ENCODE measurements at regions not wholly inside any gene's neighbourhood (a gene's known extent, or its start where the extent isn't known, plus 50 kb on each side); places are given as distances from the start of the nearest gene placed in this dataset.

DNA sequence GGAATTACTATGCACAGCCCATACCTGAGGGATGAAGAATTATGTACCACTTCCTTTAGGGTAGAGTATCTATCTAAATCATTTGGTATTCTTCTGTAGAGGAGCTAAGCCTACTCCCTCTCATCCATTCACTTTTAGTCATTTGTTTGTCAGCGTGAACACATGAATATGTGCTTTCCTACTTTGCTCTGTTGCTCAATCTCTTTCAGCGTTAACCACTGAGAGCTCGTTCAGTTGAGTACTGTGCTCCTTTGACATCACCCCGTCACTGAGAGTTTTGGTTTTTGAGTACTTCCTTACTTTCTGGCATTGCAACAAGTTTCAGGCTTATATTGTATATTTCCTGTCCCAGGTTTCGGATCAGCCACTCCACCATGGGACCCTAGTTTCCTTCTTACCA is 700.6 kb downstream of the NLGN4X start:
- H3K23ac ChIP-seq (ENCODE audit: low read depth, low read length) = no peak overlapping the region
- dilution Hi-C loops (cut with HindIII; ENCODE audit: low sequenced_read_pairs, unreplicated experiment) = no loop called here
- H3K36me3 ChIP-seq (ENCODE audit: control insufficient read depth, insufficient read depth, low read length) = no peaks in the 10 kb centered on the region
- ChIA-PET CTCF (no interaction called here), POLR2A (ENCODE audit: unreplicated experiment) (no interaction called here)
- H3K4me1 ChIP-seq (ENCODE audit: control insufficient read depth, insufficient read depth, low read length) = no peaks in the 10 kb centered on the region
- no peaks in the 10 kb centered on the region for H3K79me1 ChIP-seq (ENCODE audit: low read depth in 1 of 2, low read length in 2 of 2)
- no peak overlapping the region for H3K4me3 ChIP-seq (ENCODE audit: insufficient read depth, low read depth, low read length)
- H4K8ac ChIP-seq (ENCODE audit: low read depth in 2 of 2, low read length in 2 of 2) = no peak overlapping the region
- no peak overlapping the region for H3K27ac ChIP-seq (ENCODE audit: insufficient read depth, low read length)
- DNase-seq (no peak), ATAC-seq (ENCODE audit: low read depth) (no peak)
- H2BK120ac ChIP-seq (ENCODE audit: low read depth, low read length) = no peak overlapping the region
- H3K9me3 ChIP-seq (ENCODE audit: control insufficient read depth, insufficient read depth, low read length) = peaks cover 6% of the 10 kb centered on the region
- TF ChIP-seq NFE2L2 (IDR thresholded peaks at IDR 0.05; ENCODE audit: low read depth, low read length) (no peak), RFX5 (IDR thresholded peaks at IDR 0.05; ENCODE audit: low read depth, low read length) (no peak), RAD21 (IDR thresholded peaks at IDR 0.05; ENCODE audit: low read length) (no peak), MXI1 (IDR thresholded peaks at IDR 0.05; ENCODE audit: borderline replicate concordance, low read depth, low read length) (no peak), CTCF (conservative IDR thresholded peaks at IDR 0.05; ENCODE audit: low read depth, low read length) (no peak), CEBPB (IDR thresholded peaks at IDR 0.05; ENCODE audit: low read depth, low read length) (no peak), MAFK (IDR thresholded peaks at IDR 0.05; ENCODE audit: low read depth, low read length) (no peak), SMC3 (IDR thresholded peaks at IDR 0.05; ENCODE audit: low read depth, low read length) (no peak), RCOR1 (IDR thresholded peaks at IDR 0.05; ENCODE audit: insufficient replicate concordance, low read length) (no peak), BHLHE40 (IDR thresholded peaks at IDR 0.05; ENCODE audit: low read depth, low read length) (no peak), MAZ (IDR thresholded peaks at IDR 0.05; ENCODE audit: borderline replicate concordance, low read depth, low read length) (no peak)
- TF ChIP-seq, protein P1, sequence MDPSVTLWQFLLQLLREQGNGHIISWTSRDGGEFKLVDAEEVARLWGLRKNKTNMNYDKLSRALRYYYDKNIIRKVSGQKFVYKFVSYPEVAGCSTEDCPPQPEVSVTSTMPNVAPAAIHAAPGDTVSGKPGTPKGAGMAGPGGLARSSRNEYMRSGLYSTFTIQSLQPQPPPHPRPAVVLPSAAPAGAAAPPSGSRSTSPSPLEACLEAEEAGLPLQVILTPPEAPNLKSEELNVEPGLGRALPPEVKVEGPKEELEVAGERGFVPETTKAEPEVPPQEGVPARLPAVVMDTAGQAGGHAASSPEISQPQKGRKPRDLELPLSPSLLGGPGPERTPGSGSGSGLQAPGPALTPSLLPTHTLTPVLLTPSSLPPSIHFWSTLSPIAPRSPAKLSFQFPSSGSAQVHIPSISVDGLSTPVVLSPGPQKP (IDR thresholded peaks at IDR 0.05; ENCODE audit: borderline replicate concordance, low read depth, low read length) = no peak
- TF ChIP-seq, protein P2, sequence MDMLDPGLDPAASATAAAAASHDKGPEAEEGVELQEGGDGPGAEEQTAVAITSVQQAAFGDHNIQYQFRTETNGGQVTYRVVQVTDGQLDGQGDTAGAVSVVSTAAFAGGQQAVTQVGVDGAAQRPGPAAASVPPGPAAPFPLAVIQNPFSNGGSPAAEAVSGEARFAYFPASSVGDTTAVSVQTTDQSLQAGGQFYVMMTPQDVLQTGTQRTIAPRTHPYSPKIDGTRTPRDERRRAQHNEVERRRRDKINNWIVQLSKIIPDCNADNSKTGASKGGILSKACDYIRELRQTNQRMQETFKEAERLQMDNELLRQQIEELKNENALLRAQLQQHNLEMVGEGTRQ (IDR thresholded peaks at IDR 0.05; ENCODE audit: low read depth, low read length) = no peak
- H4K5ac ChIP-seq (ENCODE audit: low read depth, low read length) = no peak overlapping the region
- H3K14ac ChIP-seq (replicated peaks; ENCODE audit: low read depth, low read length) = no peak overlapping the region
- in situ Hi-C loops (cut with MboI; ENCODE audit: low sequenced_read_pairs) = no loop called here
- H4K20me1 ChIP-seq (ENCODE audit: insufficient read depth, low read length) = no peaks in the 10 kb centered on the region
- no peak overlapping the region for H3K4ac ChIP-seq (ENCODE audit: low read depth, low read length)
- no peak overlapping the region for H2AFZ ChIP-seq (replicated peaks; ENCODE audit: low read length, poor library complexity)
- H2BK20ac ChIP-seq (ENCODE audit: low read depth, low read length) = no peak overlapping the region
- intact Hi-C loops (cut with micrococcal nuclease) = no loop called here
- H4K91ac ChIP-seq (ENCODE audit: insufficient read depth, low read depth, low read length) = no peak overlapping the region
- H3K27me3 ChIP-seq (ENCODE audit: control insufficient read depth, insufficient read depth, low read length) = no peaks in the 10 kb centered on the region
- H2AK9ac ChIP-seq (replicated peaks; ENCODE audit: low read depth, low read length, poor library complexity) = no peak overlapping the region
- no peak overlapping the region for H3K4me2 ChIP-seq (ENCODE audit: low read depth, low read length)
- no peak overlapping the region for H2BK15ac ChIP-seq (ENCODE audit: low read depth, low read length)
- WGBS, 2 experiments (ENCODE audit: extremely low coverage in 2 of 2, insufficient read length in 1 of 2) = no CpG with 5 or more reads among the region's 5 CpGs
- H3K56ac ChIP-seq (ENCODE audit: extremely low read depth, insufficient read depth, low read length) = no peak overlapping the region
- BruUV-seq (replicated peaks) = no TSS peak
- no peak overlapping the region for H2BK5ac ChIP-seq (ENCODE audit: low read depth, low read length, poor library complexity, severe bottlenecking)
- no peak overlapping the region for H2AK5ac ChIP-seq (ENCODE audit: low read depth, low read length)
- H3K18ac ChIP-seq (ENCODE audit: low read depth, low read length) = no peak overlapping the region
- H3K9me1 ChIP-seq (ENCODE audit: insufficient read depth, low read length) = no peaks in the 10 kb centered on the region
- no peak overlapping the region for H3K9ac ChIP-seq (ENCODE audit: low read depth, low read length)

Measured in IMR-90 (cell line).